Liver (tissue), 9 donors: ENCODE measurements at regions not wholly inside any gene's neighbourhood (a gene's known extent, or its start where the extent isn't known, plus 50 kb on each side); places are given as distances from the start of the nearest gene placed in this dataset. TPM values are rescaled to one million over a fixed set of nuclear protein-coding genes. Genes with fewer than 3 reads are reported as not detected.

Source experiments
- DNase-seq: peaks from one replicate; pipeline ENCODE4 v3.0.0-alpha.2; 2017; ENCODE audit warnings: low spot score
- H3K27ac ChIP-seq, 2 donors: one replicate each; pipeline ENCODE4 v1.7.0; 2013; ENCODE audit warnings: inconsistent platforms in 2 of 2, low read length in 2 of 2, control low read depth in 1 of 2, low read depth in 1 of 2, mild to moderate bottlenecking in 1 of 2
- H3K27me3 ChIP-seq, 4 donors: one replicate each; pipeline versions ENCODE4 v1.6.1 to v1.7.0; 2013; ENCODE audit warnings: low read length in 3 of 4, inconsistent platforms in 1 of 4, mild to moderate bottlenecking in 1 of 4, moderate library complexity in 1 of 4; ENCODE audit not compliant: control insufficient read depth in 4 of 4, insufficient read depth in 4 of 4
- H3K36me3 ChIP-seq, 4 donors: one replicate each; pipeline versions ENCODE4 v1.6.1 to v1.7.0; 2013; ENCODE audit warnings: low read length in 3 of 4, mild to moderate bottlenecking in 3 of 4, low read depth in 1 of 4, moderate library complexity in 1 of 4; ENCODE audit not compliant: control insufficient read depth in 4 of 4, insufficient read depth in 3 of 4
- H3K4me1 ChIP-seq, 4 donors: one replicate each; pipeline versions ENCODE4 v1.6.1 to v1.7.0; 2013; ENCODE audit warnings: low read length in 3 of 4, mild to moderate bottlenecking in 3 of 4, moderate library complexity in 1 of 4; ENCODE audit not compliant: control insufficient read depth in 4 of 4, insufficient read depth in 4 of 4
- H3K4me3 ChIP-seq, 3 donors: one replicate each; pipeline versions ENCODE4 v1.6.1 to v1.7.0; 2013; ENCODE audit warnings: low read length in 3 of 3, control low read depth in 1 of 3, low read depth in 1 of 3, mild to moderate bottlenecking in 1 of 3
- H3K9ac ChIP-seq, 2 donors: one replicate each; pipeline ENCODE4 v1.7.0; 2013; ENCODE audit warnings: low read length in 2 of 2, mild to moderate bottlenecking in 2 of 2, moderate library complexity in 2 of 2, control low read depth in 1 of 2, low read depth in 1 of 2
- H3K9me3 ChIP-seq, 4 donors: one replicate each; pipeline versions ENCODE4 v1.6.1 to v1.7.0; 2013; ENCODE audit warnings: low read length in 3 of 4; ENCODE audit not compliant: control insufficient read depth in 4 of 4
- ATF3 ChIP-seq: IDR thresholded peaks from 2 replicates; pipeline ENCODE4 v1.6.1; 2016; ENCODE audit warnings: antibody characterized with exemption
- CTCF ChIP-seq: fragments of 150-350 bp; IDR thresholded peaks from 2 replicates; pipeline ENCODE4 v1.5.1; 2017; ENCODE audit warnings: improper control_type of control experiment, low read depth, low read length; ENCODE audit not compliant: missing input control
- EGR1 ChIP-seq, 2 donors: IDR thresholded peaks; 2 replicates each; pipeline ENCODE4 v1.6.1; 2016 to 2018; ENCODE audit warnings: antibody characterized with exemption in 2 of 2, low read depth in 2 of 2
- FOXA1 ChIP-seq: IDR thresholded peaks from 2 replicates; pipeline ENCODE4 v1.6.1; 2016; ENCODE audit warnings: antibody characterized with exemption
- FOXA2 ChIP-seq: IDR thresholded peaks from 2 replicates; pipeline ENCODE4 v1.6.1; 2016; ENCODE audit warnings: antibody characterized with exemption
- GABPA ChIP-seq, 2 donors: IDR thresholded peaks in 1 of 2; conservative IDR thresholded peaks in 1 of 2; 2 replicates each; pipeline ENCODE4 v1.6.1; 2016; ENCODE audit warnings: antibody characterized with exemption in 2 of 2, mild to moderate bottlenecking in 1 of 2, moderate library complexity in 1 of 2
- HNF4A ChIP-seq, 2 donors: conservative IDR thresholded peaks; 2 replicates each; pipeline ENCODE4 v1.6.1; 2016; ENCODE audit warnings: antibody characterized with exemption in 2 of 2, mild to moderate bottlenecking in 2 of 2
- HNF4G ChIP-seq: IDR thresholded peaks from 2 replicates; pipeline ENCODE4 v1.6.1; 2016; ENCODE audit warnings: antibody characterized with exemption
- JUND ChIP-seq, 2 donors: IDR thresholded peaks; 2 replicates each; pipeline ENCODE4 v1.6.1; 2016; ENCODE audit warnings: antibody characterized with exemption in 2 of 2
- MAX ChIP-seq: IDR thresholded peaks from 2 replicates; pipeline ENCODE4 v1.6.1; 2016; ENCODE audit warnings: antibody characterized with exemption
- NR2F2 ChIP-seq: IDR thresholded peaks from 2 replicates; pipeline ENCODE4 v1.6.1; 2016; ENCODE audit warnings: antibody characterized with exemption
- RAD21 ChIP-seq, 2 donors: IDR thresholded peaks; 2 replicates each; pipeline ENCODE4 v1.6.1; 2016; ENCODE audit warnings: antibody characterized with exemption in 2 of 2, mild to moderate bottlenecking in 2 of 2
- REST ChIP-seq: IDR thresholded peaks from 2 replicates; pipeline ENCODE4 v1.6.1; 2016; ENCODE audit warnings: antibody characterized with exemption, mild to moderate bottlenecking
- RXRA ChIP-seq, 2 donors: IDR thresholded peaks; 2 replicates each; pipeline ENCODE4 v1.6.1; 2017 to 2018; ENCODE audit warnings: antibody characterized with exemption in 2 of 2, mild to moderate bottlenecking in 1 of 2
- SP1 ChIP-seq: IDR thresholded peaks from 2 replicates; pipeline ENCODE4 v1.6.1; 2018; ENCODE audit warnings: antibody characterized with exemption, mild to moderate bottlenecking
- TAF1 ChIP-seq: conservative IDR thresholded peaks from 2 replicates; pipeline ENCODE4 v1.6.1; 2016; ENCODE audit warnings: antibody characterized with exemption, mild to moderate bottlenecking
- YY1 ChIP-seq: IDR thresholded peaks from 2 replicates; pipeline ENCODE4 v1.6.1; 2016; ENCODE audit warnings: antibody characterized with exemption, mild to moderate bottlenecking
- WGBS: extraction: QIAGEN DNeasy Blood & Tissue Kit; methylation state at CpG from one replicate; pipeline ENCODE4 v1.1.7; 2013; 5-methylcytosine and 5-hydroxymethylcytosine counted together
- small RNA-seq: library from RNA; depleted of rRNA; stranded (forward); fragments of <200 nt; gene quantifications from one replicate; pipeline ENCODE3, GENCODE V24; 2014
- TF ChIP-seq, protein P1 (sequence below): IDR thresholded peaks from 2 replicates; pipeline ENCODE4 v1.6.1; 2016; ENCODE audit warnings: antibody characterized with exemption
- donor health status: healthy.
- donor health status: healthy.
- donor health status: healthy.
- donor health status: healthy.
- donor health status: healthy.

- Histone ChIP-seq H3K9me3 (no peaks in the 10 kb centered on the region), H3K4me1 (no peaks in the 10 kb centered on the region), H3K36me3 (no peaks in the 10 kb centered on the region), H3K9ac (no peak overlapping the region), H3K27me3 (no peaks in the 10 kb centered on the region), H3K27ac (no peak overlapping the region), H3K4me3 (no peak overlapping the region)
- WGBS: 92% methylated on average over 12 of the region's 12 CpGs
- TF ChIP-seq TAF1 (no peak), RAD21 (IDR thresholded peaks at IDR 0.05) (no peak), GABPA (IDR thresholded peaks at IDR 0.05 in 1 of 2, conservative IDR thresholded peaks at IDR 0.05 in 1 of 2) (no peak), EGR1 (IDR thresholded peaks at IDR 0.05; ENCODE audit: low read depth in 2 of 2) (no peak), HNF4G (no peak), SP1 (no peak), MAX (no peak), FOXA2 (no peak), JUND (IDR thresholded peaks at IDR 0.05) (no peak), NR2F2 (no peak), REST (no peak), YY1 (no peak), HNF4A (conservative IDR thresholded peaks at IDR 0.05) (no peak), ATF3 (no peak), FOXA1 (no peak), RXRA (IDR thresholded peaks at IDR 0.05) (no peak), CTCF (no peak)
- TF ChIP-seq, protein P1, sequence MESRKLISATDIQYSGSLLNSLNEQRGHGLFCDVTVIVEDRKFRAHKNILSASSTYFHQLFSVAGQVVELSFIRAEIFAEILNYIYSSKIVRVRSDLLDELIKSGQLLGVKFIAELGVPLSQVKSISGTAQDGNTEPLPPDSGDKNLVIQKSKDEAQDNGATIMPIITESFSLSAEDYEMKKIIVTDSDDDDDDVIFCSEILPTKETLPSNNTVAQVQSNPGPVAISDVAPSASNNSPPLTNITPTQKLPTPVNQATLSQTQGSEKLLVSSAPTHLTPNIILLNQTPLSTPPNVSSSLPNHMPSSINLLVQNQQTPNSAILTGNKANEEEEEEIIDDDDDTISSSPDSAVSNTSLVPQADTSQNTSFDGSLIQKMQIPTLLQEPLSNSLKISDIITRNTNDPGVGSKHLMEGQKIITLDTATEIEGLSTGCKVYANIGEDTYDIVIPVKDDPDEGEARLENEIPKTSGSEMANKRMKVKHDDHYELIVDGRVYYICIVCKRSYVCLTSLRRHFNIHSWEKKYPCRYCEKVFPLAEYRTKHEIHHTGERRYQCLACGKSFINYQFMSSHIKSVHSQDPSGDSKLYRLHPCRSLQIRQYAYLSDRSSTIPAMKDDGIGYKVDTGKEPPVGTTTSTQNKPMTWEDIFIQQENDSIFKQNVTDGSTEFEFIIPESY: no peak
- no peak for DNase-seq
Observed at GRCh38 chr6:139423971-139424667, 49.7 kb upstream of the CITED2 start.

Small RNAs in the stretch of these regions (small RNA-seq; reads per million reads assigned to genes)
- gene AL357080.1 (not detected), gene MIR3668 (not detected), gene MIR4465 (not detected), gene RN7SKP106 (not detected), gene RNA5SP220 (not detected)
